ENCODE measurements at regions not wholly inside any gene's neighbourhood (a gene's known extent, or its start where the extent isn't known, plus 50 kb on each side); places are given as distances from the start of the nearest gene placed in this dataset.

DNA sequence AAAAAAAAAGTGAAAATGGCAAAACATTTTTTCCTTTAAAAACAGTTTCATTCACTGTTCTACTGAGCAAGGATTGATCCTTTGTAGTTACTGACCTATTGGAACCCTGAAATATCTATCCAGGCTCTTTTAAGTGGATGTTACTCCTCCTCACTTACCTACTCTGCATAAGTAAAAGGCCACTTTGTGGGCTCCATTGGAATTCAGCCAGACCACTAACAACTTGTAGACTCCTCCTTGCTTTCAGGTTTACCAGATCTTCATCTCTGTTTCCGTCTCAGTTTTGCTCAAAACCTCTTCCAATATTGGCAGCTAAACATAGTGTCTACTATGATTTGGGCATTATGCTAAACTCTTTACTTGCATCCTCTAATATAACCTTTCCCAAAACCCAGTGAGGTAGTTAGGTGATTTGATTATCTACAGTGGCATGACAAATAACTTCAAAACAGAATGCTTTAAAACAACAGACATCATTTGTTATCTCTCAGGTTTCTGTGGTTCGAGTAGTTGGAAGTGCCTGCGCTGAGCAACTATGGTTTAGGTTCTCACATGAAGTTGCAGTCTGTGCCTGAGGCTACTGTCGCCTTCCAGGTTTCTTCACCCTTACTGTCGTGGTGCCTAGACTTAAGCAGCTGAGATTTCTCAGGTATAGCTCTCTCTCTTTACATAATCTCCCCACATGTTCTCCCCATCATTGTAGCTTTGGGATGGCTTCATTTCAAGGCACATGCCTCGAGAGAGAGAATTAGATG lies 698.2 kb downstream of the REEP3 start:
- POLR2A ChIA-PET: no interaction called here
- CTCF ChIA-PET: no interaction called here

- ChIA-PET POLR2A (no interaction called here), CTCF (no interaction called here)
Observed at GRCh38 chr10:64234489-64234888, 713.3 kb downstream of the REEP3 start.

DNA sequence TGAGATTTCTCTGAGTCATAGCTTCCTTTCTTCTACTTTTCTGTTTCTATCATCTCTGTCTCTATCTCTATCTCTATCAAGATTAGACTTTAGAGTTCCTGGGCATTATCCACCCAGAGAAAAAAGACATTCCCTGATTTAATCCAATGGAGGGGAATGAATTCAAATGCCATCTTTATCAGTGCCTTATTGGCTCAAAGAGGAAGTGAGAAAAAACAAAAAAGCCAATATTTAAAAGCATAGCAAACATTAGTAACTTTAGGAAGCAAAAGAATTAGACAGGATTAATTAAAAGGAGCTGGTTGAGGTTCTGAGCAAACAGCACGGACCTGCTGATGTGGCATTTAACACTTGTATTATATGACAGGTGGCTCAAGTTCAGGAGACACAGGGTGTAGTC lies 736.5 kb downstream of the REEP3 start:
- ChIA-PET POLR2A (no interaction called here), CTCF (no interaction called here)

DNA sequence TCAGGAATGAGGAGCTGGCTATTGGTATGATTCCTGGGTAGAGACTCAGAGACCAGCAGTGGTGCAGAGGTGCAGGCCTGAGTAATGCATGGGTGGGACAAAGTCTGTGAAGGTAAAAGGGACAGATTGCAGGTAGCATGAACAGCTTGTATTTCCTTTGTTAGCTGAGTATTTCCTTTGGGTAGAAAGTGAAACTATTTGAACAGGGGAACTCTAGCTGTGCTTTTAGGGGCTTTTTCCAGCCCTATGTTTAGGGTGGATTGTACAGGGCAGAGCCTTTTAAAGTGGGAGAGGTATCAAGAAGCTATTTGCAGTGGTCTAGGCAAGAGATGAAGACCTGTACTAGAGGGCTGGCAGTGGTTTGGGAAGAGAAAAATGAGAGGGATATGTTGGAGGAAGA lies 739.9 kb downstream of the REEP3 start:
- ChIA-PET CTCF (no interaction called here), POLR2A (no interaction called here)

DNA sequence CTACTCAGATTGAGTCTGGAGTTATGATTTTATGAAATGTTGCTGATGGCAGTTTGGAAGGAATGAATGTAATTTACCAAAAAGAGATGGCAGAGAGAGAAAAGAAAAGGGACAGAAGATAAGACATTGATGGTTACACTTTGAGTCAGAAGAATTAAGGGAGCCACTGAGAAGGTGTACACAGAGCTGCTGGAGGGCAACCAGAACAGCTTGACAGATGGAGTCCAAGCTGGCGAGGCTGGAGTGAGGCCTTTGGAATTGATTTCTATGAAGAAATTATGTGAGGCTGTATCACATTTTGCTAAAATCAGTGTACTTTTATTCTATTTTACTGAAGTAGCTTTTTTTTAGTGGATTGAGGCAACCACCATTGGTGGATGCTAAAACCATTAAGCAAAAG lies 740.5 kb downstream of the REEP3 start:
- CTCF ChIA-PET: no interaction called here
- POLR2A ChIA-PET: no interaction called here

- ChIA-PET POLR2A (no interaction called here), CTCF (no interaction called here)
Observed at GRCh38 chr10:64265961-64266360, 744.8 kb downstream of the REEP3 start.

DNA sequence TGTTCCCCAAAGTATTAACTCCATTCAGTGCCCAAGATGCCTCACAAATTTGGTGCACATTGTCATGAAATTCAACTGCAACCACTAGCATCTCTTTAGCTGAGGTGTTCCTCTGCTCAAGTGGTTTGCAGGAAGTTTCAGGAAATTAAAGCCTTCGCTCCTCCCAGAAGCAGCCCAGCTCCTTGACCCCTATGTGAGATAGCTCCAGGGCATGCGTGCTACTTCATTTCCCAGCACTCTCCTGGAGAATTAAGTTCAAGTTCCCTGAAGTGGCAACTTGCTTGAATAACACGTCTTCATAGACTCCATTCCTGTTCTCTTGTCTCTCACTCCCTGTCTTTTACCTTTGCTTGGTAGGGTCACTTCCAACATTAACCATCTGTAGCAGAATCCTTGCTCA lies 750.3 kb downstream of the REEP3 start:
- POLR2A ChIA-PET: no interaction called here
- CTCF ChIA-PET: no interaction called here

DNA sequence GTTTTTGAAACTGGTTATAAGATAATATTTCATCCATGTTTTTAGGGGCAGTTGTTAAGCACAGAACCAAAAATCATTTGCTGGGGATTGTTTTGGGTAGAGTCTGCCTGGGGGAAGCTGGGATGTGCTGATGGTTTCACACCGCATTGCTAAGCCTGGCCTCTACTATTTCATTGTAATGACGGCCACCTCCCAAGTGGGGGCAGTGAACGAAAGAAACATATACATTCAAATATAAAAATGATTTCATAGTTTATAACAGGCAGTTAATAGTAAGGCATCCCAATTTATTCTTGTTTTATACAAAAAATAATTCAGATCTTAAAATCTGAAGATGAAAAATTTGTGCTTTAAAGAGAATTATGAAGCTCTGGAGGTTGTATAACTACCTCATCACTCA lies 750.8 kb downstream of the REEP3 start:
- CTCF ChIA-PET: no interaction called here
- POLR2A ChIA-PET: no interaction called here

- ChIA-PET POLR2A (no interaction called here), CTCF (no interaction called here)
Observed at GRCh38 chr10:64275001-64275400, 753.8 kb downstream of the REEP3 start.

DNA sequence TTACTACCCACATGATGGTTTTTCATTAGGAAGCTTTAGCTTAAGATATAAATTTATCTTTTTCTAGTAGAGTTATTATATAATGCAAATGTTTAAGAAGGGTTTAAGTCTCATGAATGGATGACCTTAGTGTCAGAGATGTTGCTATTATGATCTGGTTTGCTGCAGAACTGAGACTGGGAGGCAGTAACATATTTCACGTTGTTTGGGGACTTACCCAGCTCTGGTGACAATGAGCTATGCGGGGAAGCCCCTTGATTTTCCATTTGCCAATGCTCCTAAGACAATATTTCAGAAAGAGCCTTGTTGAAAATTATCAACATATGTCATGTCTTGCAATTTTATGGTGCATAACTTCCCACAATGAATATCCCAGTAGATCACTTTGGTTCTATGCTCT lies 754.6 kb downstream of the REEP3 start:
- POLR2A ChIA-PET: no interaction called here
- CTCF ChIA-PET: no interaction called here

DNA sequence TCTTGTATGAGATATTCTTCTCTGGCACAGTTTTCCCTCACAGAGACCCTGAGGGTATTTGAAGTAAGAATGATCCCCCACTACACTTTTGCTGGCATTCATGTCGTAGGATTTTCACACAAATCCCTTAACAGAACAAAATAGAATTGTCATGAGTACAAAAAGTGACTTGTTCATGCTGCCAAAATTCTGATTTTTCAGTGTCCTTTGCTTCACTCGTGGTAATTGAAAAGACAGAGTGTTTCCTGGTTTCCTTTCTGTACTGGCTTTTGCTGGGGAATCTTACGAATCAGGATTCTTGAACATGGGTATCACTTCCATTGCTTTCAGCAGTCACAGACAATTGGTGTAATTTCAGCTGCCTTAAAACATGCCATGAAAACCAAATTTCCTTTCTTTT lies 756.3 kb downstream of the REEP3 start:
- ChIA-PET POLR2A (no interaction called here), CTCF (no interaction called here)

GRCh38 chr10:64283621-64284020 lies 762.4 kb downstream of the REEP3 start:
- POLR2A ChIA-PET: no interaction called here
- CTCF ChIA-PET: no interaction called here

- CTCF ChIA-PET: no interaction called here
- POLR2A ChIA-PET: no interaction called here
Observed at GRCh38 chr10:64286533-64286932, 765.3 kb downstream of the REEP3 start.

- ChIA-PET CTCF (no interaction called here), POLR2A (no interaction called here)
Observed at GRCh38 chr10:64288404-64288803, 767.2 kb downstream of the REEP3 start.

GRCh38 chr10:64303566-64303965 lies 782.4 kb downstream of the REEP3 start:
- ChIA-PET CTCF (no interaction called here), POLR2A (no interaction called here)

GRCh38 chr10:64306729-64307327 lies 785.6 kb downstream of the REEP3 start:
- CTCF ChIA-PET: no interaction called here
- POLR2A ChIA-PET: no interaction called here

GRCh38 chr10:64312876-64313275 lies 791.7 kb downstream of the REEP3 start:
- POLR2A ChIA-PET: no interaction called here
- CTCF ChIA-PET: no interaction called here

- CTCF ChIA-PET: no interaction called here
- POLR2A ChIA-PET: no interaction called here
Observed at GRCh38 chr10:64313967-64314366, 792.8 kb downstream of the REEP3 start.

DNA sequence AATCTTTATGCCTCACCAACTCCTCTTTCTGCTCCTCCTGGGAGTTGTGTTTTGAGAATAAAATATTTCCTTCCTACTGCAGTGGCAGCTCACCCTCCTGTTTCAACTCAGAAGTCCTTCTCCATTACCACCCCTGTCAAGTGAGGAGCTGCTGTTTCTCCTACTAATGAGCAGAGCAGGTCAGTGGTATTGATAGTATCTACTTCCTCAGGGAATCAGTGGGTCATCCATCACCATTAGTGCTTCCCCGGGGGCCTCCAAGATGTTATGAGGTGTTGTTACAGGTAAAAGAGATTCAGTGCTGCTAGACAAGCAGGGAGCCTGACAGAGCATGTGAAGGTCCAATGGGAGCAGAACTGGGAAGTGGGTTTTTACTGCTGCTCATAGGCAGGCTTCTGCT lies 795.2 kb downstream of the REEP3 start:
- CTCF ChIA-PET: no interaction called here
- POLR2A ChIA-PET: no interaction called here

DNA sequence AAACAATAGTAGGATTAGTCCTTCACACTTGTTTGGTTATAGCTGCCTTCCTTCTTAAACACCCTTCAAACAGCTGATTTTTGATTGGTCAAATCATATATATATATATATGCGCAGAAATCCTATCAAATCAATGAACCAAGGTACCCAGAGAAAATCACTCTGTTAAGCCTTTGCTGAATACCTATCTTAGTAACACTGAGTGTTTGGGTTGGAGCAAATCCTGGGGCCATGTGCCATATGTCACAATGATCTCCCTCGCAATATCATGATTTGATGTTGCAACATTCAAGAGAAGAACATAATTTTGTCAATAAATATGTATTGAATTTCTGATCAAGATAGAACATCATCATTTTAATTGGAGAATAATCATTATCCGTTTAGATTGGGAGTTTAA lies 795.6 kb downstream of the REEP3 start:
- POLR2A ChIA-PET: no interaction called here
- CTCF ChIA-PET: no interaction called here

DNA sequence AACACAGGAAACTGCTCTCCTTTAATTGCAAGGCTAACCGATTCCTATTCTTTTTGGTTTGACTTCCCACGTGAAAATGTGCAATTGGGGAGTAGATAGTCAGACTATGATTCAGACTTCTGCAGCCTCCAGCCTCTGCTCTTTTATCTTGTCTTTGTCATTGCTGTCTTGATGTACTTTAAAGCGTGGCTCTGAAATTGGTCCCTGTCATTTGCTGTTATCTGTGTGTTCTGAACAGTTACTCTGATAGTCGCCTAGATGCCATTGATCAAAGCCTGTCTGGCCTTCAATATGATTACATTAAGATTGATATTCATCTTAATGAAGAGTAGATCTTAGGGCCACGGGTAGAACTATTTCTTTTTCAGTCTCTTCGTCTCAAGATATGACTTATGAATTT lies 799.2 kb downstream of the REEP3 start:
- CTCF ChIA-PET: no interaction called here
- POLR2A ChIA-PET: no interaction called here

DNA sequence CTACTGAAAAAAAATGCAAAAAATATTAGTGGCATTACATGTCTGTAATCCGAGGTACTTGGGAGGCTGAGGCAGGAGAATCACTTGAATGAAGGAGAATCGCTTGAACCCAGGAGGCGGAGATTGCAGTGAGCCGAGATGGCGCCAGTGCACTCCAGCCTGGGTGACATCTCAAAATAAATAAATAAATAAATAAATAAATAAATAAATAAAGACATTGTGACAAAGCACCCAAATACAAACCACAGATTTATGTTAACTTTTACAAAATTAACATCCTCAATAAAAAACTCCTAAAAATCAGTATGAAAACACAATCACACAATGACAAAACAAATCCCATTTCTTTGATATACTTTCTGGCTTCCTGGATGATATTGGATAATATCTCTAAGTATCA lies 808.3 kb downstream of the REEP3 start:
- POLR2A ChIA-PET: no interaction called here
- CTCF ChIA-PET: no interaction called here

- POLR2A ChIA-PET: no interaction called here
- CTCF ChIA-PET: no interaction called here
Observed at GRCh38 chr10:64332551-64332950, 811.4 kb downstream of the REEP3 start.
